Liver (tissue), 3 donors: ENCODE measurements at regions not wholly inside any gene's neighbourhood (a gene's known extent, or its start where the extent isn't known, plus 50 kb on each side); places are given as distances from the start of the nearest gene placed in this dataset.

Experiments
- ATF3 ChIP-seq: IDR thresholded peaks from 2 replicates; pipeline ENCODE4 v1.6.1; 2016; ENCODE audit warnings: antibody characterized with exemption
- CTCF ChIP-seq: fragments of 150-350 bp; IDR thresholded peaks from 2 replicates; pipeline ENCODE4 v1.5.1; 2017; ENCODE audit warnings: improper control_type of control experiment, low read depth, low read length; ENCODE audit not compliant: missing input control
- EGR1 ChIP-seq, 2 donors: IDR thresholded peaks; 2 replicates each; pipeline ENCODE4 v1.6.1; 2016 to 2018; ENCODE audit warnings: antibody characterized with exemption in 2 of 2, low read depth in 2 of 2
- GABPA ChIP-seq, 2 donors: IDR thresholded peaks in 1 of 2; conservative IDR thresholded peaks in 1 of 2; 2 replicates each; pipeline ENCODE4 v1.6.1; 2016; ENCODE audit warnings: antibody characterized with exemption in 2 of 2, mild to moderate bottlenecking in 1 of 2, moderate library complexity in 1 of 2
- JUND ChIP-seq, 2 donors: IDR thresholded peaks; 2 replicates each; pipeline ENCODE4 v1.6.1; 2016; ENCODE audit warnings: antibody characterized with exemption in 2 of 2
- MAX ChIP-seq: IDR thresholded peaks from 2 replicates; pipeline ENCODE4 v1.6.1; 2016; ENCODE audit warnings: antibody characterized with exemption
- RAD21 ChIP-seq, 2 donors: IDR thresholded peaks; 2 replicates each; pipeline ENCODE4 v1.6.1; 2016; ENCODE audit warnings: antibody characterized with exemption in 2 of 2, mild to moderate bottlenecking in 2 of 2
- REST ChIP-seq: IDR thresholded peaks from 2 replicates; pipeline ENCODE4 v1.6.1; 2016; ENCODE audit warnings: antibody characterized with exemption, mild to moderate bottlenecking
- SP1 ChIP-seq: IDR thresholded peaks from 2 replicates; pipeline ENCODE4 v1.6.1; 2018; ENCODE audit warnings: antibody characterized with exemption, mild to moderate bottlenecking
- ZBTB33 ChIP-seq: IDR thresholded peaks from 2 replicates; pipeline ENCODE4 v1.6.1; 2016; ENCODE audit warnings: antibody characterized with exemption
- donor health status: healthy.
- donor health status: healthy.

GRCh38 chr3:55244247-55244646 is 242.9 kb downstream of the WNT5A start:
- TF ChIP-seq CTCF (no peak), GABPA (IDR thresholded peaks at IDR 0.05 in 1 of 2, conservative IDR thresholded peaks at IDR 0.05 in 1 of 2) (no peak), ATF3 (no peak), JUND (IDR thresholded peaks at IDR 0.05) (no peak), EGR1 (IDR thresholded peaks at IDR 0.05; ENCODE audit: low read depth in 2 of 2) (no peak), ZBTB33 (no peak), RAD21 (IDR thresholded peaks at IDR 0.05) (no peak), MAX (no peak), SP1 (no peak), REST (no peak)
